Stimulated activated naive CD8-positive, alpha-beta T cell treated with anti-CD3 and anti-CD28 coated beads, Interleukin-15, amount 100 ng/mL, for 72 hours (primary cell): ENCODE measurements at regions not wholly inside any gene's neighbourhood (a gene's known extent, or its start where the extent isn't known, plus 50 kb on each side); places are given as distances from the start of the nearest gene placed in this dataset.

Source experiments
- ATAC-seq: fragments of 150-1000 bp; cut with Tn5 transposase; 2 replicates; pipeline ENCODE4 v1.10.0; 2021; ENCODE audit warnings: mild to moderate bottlenecking, moderate library complexity
- DNase-seq, 2 donors: peaks; one replicate each; pipeline ENCODE4 v3.0.0; 2021 to 2022
- H3K27ac Mint-ChIP-seq, 2 donors: one replicate each; pipeline ENCODE4 v1.8.0; 2022; ENCODE audit warnings: mild to moderate bottlenecking in 2 of 2, mixed read lengths in 2 of 2, moderate library complexity in 2 of 2
- H3K27me3 Mint-ChIP-seq: one replicate; pipeline ENCODE4 v1.8.0; 2022; ENCODE audit warnings: mixed read lengths
- H3K4me1 Mint-ChIP-seq: one replicate; pipeline ENCODE4 v1.8.0; 2022; ENCODE audit warnings: mild to moderate bottlenecking, mixed read lengths
- H3K4me3 Mint-ChIP-seq, 2 donors: one replicate each; pipeline ENCODE4 v1.8.0; 2022; ENCODE audit warnings: mild to moderate bottlenecking in 2 of 2, mixed read lengths in 2 of 2, moderate library complexity in 1 of 2
- H3K9me3 Mint-ChIP-seq, 2 donors: one replicate each; pipeline ENCODE4 v1.8.0; 2022; ENCODE audit warnings: mixed read lengths in 2 of 2

- H3K9me3 Mint-ChIP-seq = no peaks in the 10 kb centered on the region
- H3K4me3 Mint-ChIP-seq = no peak overlapping the region
- no peak for DNase-seq
- no peak for ATAC-seq
- H3K27ac Mint-ChIP-seq = no peak overlapping the region
- H3K4me1 Mint-ChIP-seq = no peaks in the 10 kb centered on the region
- peaks cover 16% of the 10 kb centered on the region for H3K27me3 Mint-ChIP-seq
Observed at GRCh38 chr2:236764716-236765115, 195.1 kb downstream of the ACKR3 start.

GRCh38 chr2:236765478-236765877, 195.9 kb downstream of the ACKR3 start:
- Mint-ChIP-seq H3K9me3 (no peaks in the 10 kb centered on the region), H3K4me1 (no peaks in the 10 kb centered on the region), H3K27ac (no peak overlapping the region), H3K4me3 (no peak overlapping the region), H3K27me3 (peaks cover 16% of the 10 kb centered on the region)
- DNase-seq (no peak), ATAC-seq (no peak)

- Mint-ChIP-seq H3K27ac (no peak overlapping the region), H3K27me3 (peaks cover 18% of the 10 kb centered on the region), H3K4me3 (no peak overlapping the region), H3K9me3 (no peaks in the 10 kb centered on the region), H3K4me1 (no peaks in the 10 kb centered on the region)
- ATAC-seq (no peak), DNase-seq (no peak)
Observed at GRCh38 chr2:236766850-236767249, 197.2 kb downstream of the ACKR3 start.

- ATAC-seq (no peak), DNase-seq (no peak)
- Mint-ChIP-seq H3K4me3 (no peak overlapping the region), H3K27ac (no peak overlapping the region), H3K4me1 (no peaks in the 10 kb centered on the region), H3K9me3 (no peaks in the 10 kb centered on the region), H3K27me3 (peaks cover 18% of the 10 kb centered on the region)
Observed at GRCh38 chr2:236767941-236768340, 198.3 kb downstream of the ACKR3 start.

- Mint-ChIP-seq H3K4me3 (no peak overlapping the region), H3K27ac (no peak overlapping the region), H3K9me3 (no peaks in the 10 kb centered on the region), H3K27me3 (peaks cover 18% of the 10 kb centered on the region), H3K4me1 (no peaks in the 10 kb centered on the region)
- ATAC-seq (no peak), DNase-seq (no peak)
Observed at GRCh38 chr2:236768393-236769140, 198.9 kb downstream of the ACKR3 start.

GRCh38 chr2:236769981-236770671, 200.5 kb downstream of the ACKR3 start:
- Mint-ChIP-seq H3K4me1 (no peaks in the 10 kb centered on the region), H3K9me3 (no peaks in the 10 kb centered on the region), H3K27me3 (peaks cover 18% of the 10 kb centered on the region), H3K4me3 (no peak overlapping the region), H3K27ac (no peak overlapping the region)
- ATAC-seq (no peak), DNase-seq (no peak)

GRCh38 chr2:236772220-236772837, 202.7 kb downstream of the ACKR3 start:
- no peak overlapping the region for H3K27ac Mint-ChIP-seq
- ATAC-seq = no peak
- no peak overlapping the region for H3K4me3 Mint-ChIP-seq
- DNase-seq = no peak
- H3K4me1 Mint-ChIP-seq = no peaks in the 10 kb centered on the region
- H3K27me3 Mint-ChIP-seq = peaks cover 18% of the 10 kb centered on the region
- H3K9me3 Mint-ChIP-seq = no peaks in the 10 kb centered on the region

- DNase-seq = no peak
- peaks cover 18% of the 10 kb centered on the region for H3K27me3 Mint-ChIP-seq
- H3K27ac Mint-ChIP-seq = no peak overlapping the region
- no peaks in the 10 kb centered on the region for H3K9me3 Mint-ChIP-seq
- no peak for ATAC-seq
- H3K4me1 Mint-ChIP-seq = no peaks in the 10 kb centered on the region
- H3K4me3 Mint-ChIP-seq = no peak overlapping the region
Observed at GRCh38 chr2:236773206-236773605, 203.6 kb downstream of the ACKR3 start.

- Mint-ChIP-seq H3K4me3 (no peak overlapping the region), H3K27ac (no peak overlapping the region), H3K9me3 (no peaks in the 10 kb centered on the region), H3K4me1 (no peaks in the 10 kb centered on the region), H3K27me3 (peaks cover 15% of the 10 kb centered on the region)
- ATAC-seq = no peak
- no peak for DNase-seq
Observed at GRCh38 chr2:236774171-236774570, 204.5 kb downstream of the ACKR3 start.

GRCh38 chr2:236775511-236775910, 205.9 kb downstream of the ACKR3 start:
- DNase-seq (no peak), ATAC-seq (no peak)
- Mint-ChIP-seq H3K27me3 (peaks cover 1% of the 10 kb centered on the region), H3K4me3 (no peak overlapping the region), H3K4me1 (no peaks in the 10 kb centered on the region), H3K27ac (no peak overlapping the region), H3K9me3 (no peaks in the 10 kb centered on the region)

- H3K4me3 Mint-ChIP-seq = no peak overlapping the region
- ATAC-seq (no peak), DNase-seq (no peak)
- peaks cover 1% of the 10 kb centered on the region for H3K27me3 Mint-ChIP-seq
- H3K9me3 Mint-ChIP-seq = no peaks in the 10 kb centered on the region
- H3K27ac Mint-ChIP-seq = no peak overlapping the region
- H3K4me1 Mint-ChIP-seq = no peaks in the 10 kb centered on the region
Observed at GRCh38 chr2:236776206-236776605, 206.6 kb downstream of the ACKR3 start.

- H3K9me3 Mint-ChIP-seq = no peaks in the 10 kb centered on the region
- DNase-seq = no peak
- no peaks in the 10 kb centered on the region for H3K4me1 Mint-ChIP-seq
- ATAC-seq = no peak
- H3K27me3 Mint-ChIP-seq = peaks cover 7% of the 10 kb centered on the region
- H3K27ac Mint-ChIP-seq = no peak overlapping the region
- no peak overlapping the region for H3K4me3 Mint-ChIP-seq
Observed at GRCh38 chr2:236776695-236777251, 207.1 kb downstream of the ACKR3 start.

GRCh38 chr2:236777408-236777807, 207.8 kb downstream of the ACKR3 start:
- ATAC-seq (no peak), DNase-seq (no peak)
- H3K27ac Mint-ChIP-seq = no peak overlapping the region
- H3K4me1 Mint-ChIP-seq = no peaks in the 10 kb centered on the region
- H3K27me3 Mint-ChIP-seq = peaks cover 13% of the 10 kb centered on the region
- H3K4me3 Mint-ChIP-seq = no peak overlapping the region
- H3K9me3 Mint-ChIP-seq = no peaks in the 10 kb centered on the region

- Mint-ChIP-seq H3K4me3 (no peak overlapping the region), H3K27me3 (peaks cover 40% of the 10 kb centered on the region), H3K4me1 (no peaks in the 10 kb centered on the region), H3K9me3 (no peaks in the 10 kb centered on the region), H3K27ac (no peak overlapping the region)
- ATAC-seq = no peak
- no peak for DNase-seq
Observed at GRCh38 chr2:236781933-236782816, 212.6 kb downstream of the ACKR3 start.

- H3K27ac Mint-ChIP-seq = no peak overlapping the region
- no peak overlapping the region for H3K4me3 Mint-ChIP-seq
- no peaks in the 10 kb centered on the region for H3K4me1 Mint-ChIP-seq
- DNase-seq = no peak
- peaks cover 40% of the 10 kb centered on the region for H3K27me3 Mint-ChIP-seq
- no peak for ATAC-seq
- no peaks in the 10 kb centered on the region for H3K9me3 Mint-ChIP-seq
Observed at GRCh38 chr2:236782938-236783337, 213.3 kb downstream of the ACKR3 start.
